GM11168 (cell line): ENCODE measurements at regions not wholly inside any gene's neighbourhood (a gene's known extent, or its start where the extent isn't known, plus 50 kb on each side); places are given as distances from the start of the nearest gene placed in this dataset.

Experiments
- in situ Hi-C: fragments of 300-500 bp; cut with MboI; formaldehyde crosslinking; loops from one replicate; pipeline ENCODE4 v1.12.0; 2022; ENCODE audit warnings: low sequenced_read_pairs; ENCODE audit not compliant: unreplicated experiment

DNA sequence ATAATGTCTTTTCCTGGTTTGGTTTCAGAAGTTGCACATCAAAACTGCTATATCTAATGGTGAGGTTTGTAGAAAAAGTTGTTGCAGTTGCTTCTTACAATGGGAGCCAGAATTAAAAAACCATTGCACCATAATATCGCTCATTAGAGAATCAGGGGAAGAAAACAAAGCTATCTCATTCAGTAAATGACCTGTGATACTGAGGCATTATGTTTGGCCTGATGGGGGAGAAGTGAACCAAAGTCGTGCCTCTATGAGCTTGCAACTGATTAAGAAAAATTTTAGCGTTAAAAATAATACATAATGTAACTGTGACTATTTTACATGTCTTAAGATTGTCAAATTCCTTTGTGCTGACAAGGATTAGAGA is 60.2 kb upstream of the ARHGEF26 start:
- in situ Hi-C loops = no loop called here

GRCh38 chr3:154062513-154062912 is 58.7 kb upstream of the ARHGEF26 start:
- in situ Hi-C loops = no loop called here

GRCh38 chr3:154071146-154071545 is 50.0 kb upstream of the ARHGEF26 start:
- in situ Hi-C loops = no loop called here
